GM20000 (cell line): ENCODE measurements at regions not wholly inside any gene's neighbourhood (a gene's known extent, or its start where the extent isn't known, plus 50 kb on each side); places are given as distances from the start of the nearest gene placed in this dataset.

ENCODE experiments used
- DNase-seq: peaks from one replicate; pipeline ENCODE4 v3.0.0; 2012; ENCODE audit warnings: low spot score
- TF ChIP-seq, protein P1 (sequence below): IDR thresholded peaks from 2 replicates; pipeline ENCODE4 v1.5.1; 2012; ENCODE audit warnings: mild to moderate bottlenecking, control low read depth; ENCODE audit errors: extremely low read depth, missing control alignments

DNA sequence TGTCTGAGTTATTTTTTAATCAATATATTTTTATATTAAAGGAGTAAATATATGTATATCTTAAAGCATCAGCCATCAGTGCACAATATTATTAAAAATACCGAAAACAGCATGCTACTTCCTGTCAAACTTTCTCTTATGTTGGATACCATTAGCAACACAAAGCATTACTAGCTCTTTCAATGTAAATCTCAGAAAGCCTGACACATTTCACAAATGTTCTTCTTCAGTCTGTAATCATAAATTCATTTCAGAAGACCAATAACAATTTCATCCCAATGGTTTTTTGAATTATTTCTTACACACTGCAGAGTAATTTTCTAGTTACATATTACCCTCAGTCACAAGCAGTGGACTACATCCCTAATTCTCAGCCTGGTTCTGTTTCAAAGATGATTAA, 226.9 kb downstream of the LRRK2 start:
- DNase-seq: no peak
- TF ChIP-seq, protein P1, sequence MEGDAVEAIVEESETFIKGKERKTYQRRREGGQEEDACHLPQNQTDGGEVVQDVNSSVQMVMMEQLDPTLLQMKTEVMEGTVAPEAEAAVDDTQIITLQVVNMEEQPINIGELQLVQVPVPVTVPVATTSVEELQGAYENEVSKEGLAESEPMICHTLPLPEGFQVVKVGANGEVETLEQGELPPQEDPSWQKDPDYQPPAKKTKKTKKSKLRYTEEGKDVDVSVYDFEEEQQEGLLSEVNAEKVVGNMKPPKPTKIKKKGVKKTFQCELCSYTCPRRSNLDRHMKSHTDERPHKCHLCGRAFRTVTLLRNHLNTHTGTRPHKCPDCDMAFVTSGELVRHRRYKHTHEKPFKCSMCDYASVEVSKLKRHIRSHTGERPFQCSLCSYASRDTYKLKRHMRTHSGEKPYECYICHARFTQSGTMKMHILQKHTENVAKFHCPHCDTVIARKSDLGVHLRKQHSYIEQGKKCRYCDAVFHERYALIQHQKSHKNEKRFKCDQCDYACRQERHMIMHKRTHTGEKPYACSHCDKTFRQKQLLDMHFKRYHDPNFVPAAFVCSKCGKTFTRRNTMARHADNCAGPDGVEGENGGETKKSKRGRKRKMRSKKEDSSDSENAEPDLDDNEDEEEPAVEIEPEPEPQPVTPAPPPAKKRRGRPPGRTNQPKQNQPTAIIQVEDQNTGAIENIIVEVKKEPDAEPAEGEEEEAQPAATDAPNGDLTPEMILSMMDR: no peak

DNA sequence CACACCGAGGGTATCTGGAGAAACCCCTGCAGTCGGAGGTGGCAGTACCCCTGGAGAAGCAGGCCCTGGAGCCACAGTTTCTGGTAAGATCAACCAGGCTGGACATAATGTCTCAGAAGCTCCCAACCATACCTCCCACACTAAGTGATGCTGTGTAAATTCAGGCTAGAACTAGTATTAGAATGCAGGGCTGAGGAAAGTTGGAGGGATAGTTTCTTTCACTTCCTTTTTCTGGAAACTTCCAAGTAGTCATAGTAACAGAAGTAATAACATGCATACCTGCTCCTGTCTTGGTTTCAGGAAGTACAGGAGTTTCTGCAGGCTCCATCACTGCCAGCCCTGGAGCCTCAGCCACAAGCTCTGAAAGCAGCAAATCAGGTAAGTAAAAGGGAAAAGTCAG, 228.1 kb upstream of the CNTN1 start:
- DNase-seq: no peak
- TF ChIP-seq, protein P1: no peak

DNA sequence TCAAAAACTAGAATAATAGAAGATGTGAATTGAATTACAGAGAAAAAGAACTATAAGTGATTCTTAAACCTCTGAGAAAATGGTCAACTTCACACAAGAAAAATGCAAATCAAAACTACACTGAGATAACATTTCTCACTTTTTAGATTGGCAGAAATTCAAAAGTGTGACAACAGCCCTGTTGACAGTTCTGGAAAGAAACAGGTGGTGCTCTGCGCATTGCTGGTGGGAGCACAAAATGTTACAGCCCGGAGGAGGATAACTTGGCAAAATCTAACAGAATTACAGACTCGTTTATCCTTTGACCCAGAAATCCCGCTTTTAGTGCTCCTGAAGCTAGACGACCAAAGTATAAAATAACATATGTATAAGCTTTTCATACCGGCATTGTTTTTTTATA, 222.5 kb upstream of the CNTN1 start:
- TF ChIP-seq, protein P1: no peak
- no peak for DNase-seq

DNA sequence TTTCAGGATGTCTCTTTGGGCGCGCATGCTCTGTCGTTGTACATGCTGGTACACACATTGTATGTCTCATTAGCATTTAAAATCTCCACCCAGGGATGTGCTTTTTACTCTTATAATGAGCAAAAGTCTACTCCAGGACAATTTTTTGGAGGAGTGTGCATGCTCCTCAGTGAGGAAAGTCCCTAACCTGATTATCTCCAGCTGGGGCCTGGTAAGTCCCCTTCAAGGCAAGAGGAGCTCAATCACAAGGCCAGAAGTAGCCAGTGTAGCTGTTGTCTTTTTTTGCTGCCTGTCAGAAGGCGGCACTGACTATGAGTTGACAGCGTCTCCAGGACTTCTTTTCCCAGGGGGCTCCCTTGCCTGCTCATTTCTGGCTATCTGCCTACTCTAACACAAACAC, 218.3 kb upstream of the CNTN1 start:
- TF ChIP-seq, protein P1: no peak
- DNase-seq: no peak

DNA sequence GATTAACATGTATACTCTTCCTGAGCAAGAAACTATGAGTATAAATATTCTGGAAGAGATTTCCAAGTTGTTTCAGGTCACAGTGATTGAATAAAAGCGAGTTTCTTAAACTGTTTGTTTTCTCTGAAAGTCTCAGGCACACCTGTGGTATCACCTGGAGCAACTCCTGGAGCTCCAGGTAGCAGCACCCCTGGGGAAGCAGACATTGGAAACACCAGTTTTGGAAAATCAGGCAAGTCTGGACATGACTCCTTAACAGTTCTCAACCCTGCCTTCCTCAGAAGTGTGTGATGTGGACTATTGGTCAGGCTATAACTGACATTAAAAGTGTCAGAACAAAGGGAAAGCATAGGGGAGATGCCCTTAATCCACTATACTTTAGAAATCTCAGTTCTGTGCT, 217.6 kb upstream of the CNTN1 start:
- no peak for DNase-seq
- TF ChIP-seq, protein P1: no peak

DNA sequence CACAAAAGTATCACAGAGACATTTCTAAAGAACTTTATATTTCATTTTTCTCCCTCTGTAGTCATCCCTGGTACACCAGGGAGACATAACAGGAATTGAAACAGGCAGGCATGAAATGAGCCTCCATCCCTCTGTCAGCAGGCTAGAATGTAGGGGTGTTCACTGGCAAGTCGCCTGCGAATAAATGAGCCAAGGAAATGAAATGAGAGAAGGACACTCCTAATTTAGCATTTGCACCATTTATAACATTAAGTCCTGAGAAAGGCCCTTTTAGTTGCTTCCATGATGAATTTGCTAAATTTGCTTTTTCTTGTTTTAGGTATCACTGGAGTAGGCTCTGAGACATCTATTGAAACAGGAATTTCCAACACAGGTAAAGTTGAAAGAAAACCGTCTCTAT, 192.4 kb upstream of the CNTN1 start:
- no peak for DNase-seq
- TF ChIP-seq, protein P1: no peak

DNA sequence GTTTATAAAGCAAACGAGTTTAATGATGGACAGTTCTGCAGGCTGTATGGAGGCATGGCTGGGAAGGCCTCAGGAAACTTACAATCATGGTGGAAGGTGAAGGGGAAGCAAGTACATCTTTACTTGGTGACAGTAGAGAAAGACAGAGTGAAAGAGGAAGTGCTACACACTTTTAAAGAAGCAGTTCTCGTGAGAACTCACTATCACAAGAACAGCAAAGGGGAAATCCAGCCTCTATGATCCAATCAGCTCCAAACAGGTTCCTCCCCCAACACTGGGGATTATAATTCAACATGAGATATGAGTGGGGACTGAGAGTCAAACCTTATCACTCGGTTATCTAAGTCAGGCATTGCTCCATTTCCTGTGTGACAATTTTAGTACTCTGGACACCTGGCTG, 189.9 kb upstream of the CNTN1 start:
- TF ChIP-seq, protein P1: no peak
- no peak for DNase-seq

DNA sequence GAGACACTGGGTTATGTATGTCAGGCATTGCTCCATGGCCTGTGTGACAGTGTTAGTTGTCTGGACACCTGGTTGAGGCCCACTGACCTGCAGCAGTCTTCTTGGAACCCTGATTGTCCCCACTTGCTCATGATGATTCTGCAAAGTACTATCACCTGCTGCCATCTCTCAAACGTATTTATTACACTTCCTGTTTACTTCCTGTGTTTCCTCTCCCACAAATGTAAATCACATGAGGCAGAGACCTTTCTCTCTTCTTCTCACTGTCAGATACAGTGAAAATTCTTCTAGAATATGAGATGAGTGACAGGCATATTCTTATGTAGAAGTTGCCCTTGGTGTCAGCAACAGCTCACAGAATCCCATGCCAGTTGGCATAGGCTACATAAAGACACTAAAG, 186.9 kb upstream of the CNTN1 start:
- DNase-seq: no peak
- TF ChIP-seq, protein P1: no peak
